ENCODE measurements at regions not wholly inside any gene's neighbourhood (a gene's known extent, or its start where the extent isn't known, plus 50 kb on each side); places are given as distances from the start of the nearest gene placed in this dataset.

- no peak for TF ChIP-seq EZH2 (IDR thresholded peaks at IDR 0.05; ENCODE audit: insufficient read depth, poor library complexity, severe bottlenecking)
- TF ChIP-seq EZH2phosphoT487 (IDR thresholded peaks at IDR 0.05; ENCODE audit: insufficient read depth, low read depth) = no peak
These were observed 842.1 kb upstream of the SLC10A2 start for GRCh38 chr13:103908274-103908673.
